Neural progenitor cell (in vitro differentiated cells): ENCODE measurements at regions not wholly inside any gene's neighbourhood (a gene's known extent, or its start where the extent isn't known, plus 50 kb on each side); places are given as distances from the start of the nearest gene placed in this dataset.

Source experiments
- EZH2 ChIP-seq: fragments of 200-600 bp; sonication (generic); IDR thresholded peaks from 2 replicates; pipeline ENCODE4 v1.6.1; 2017; ENCODE audit warnings: antibody characterized with exemption, mild to moderate bottlenecking, moderate library complexity
- EZH2phosphoT487 ChIP-seq: fragments of 200-600 bp; sonication (generic); IDR thresholded peaks from 2 replicates; pipeline ENCODE4 v1.6.1; 2017; ENCODE audit warnings: antibody characterized with exemption
- TF ChIP-seq, protein P1 (sequence below): fragments of 200-600 bp; sonication (generic); IDR thresholded peaks from 2 replicates; pipeline ENCODE4 v1.5.1; 2017; ENCODE audit warnings: antibody characterized with exemption, mild to moderate bottlenecking

GRCh38 chr5:123858938-123859337 is 347.0 kb downstream of the CSNK1G3 start:
- TF ChIP-seq EZH2phosphoT487 (no peak), EZH2 (no peak)
- TF ChIP-seq, protein P1, sequence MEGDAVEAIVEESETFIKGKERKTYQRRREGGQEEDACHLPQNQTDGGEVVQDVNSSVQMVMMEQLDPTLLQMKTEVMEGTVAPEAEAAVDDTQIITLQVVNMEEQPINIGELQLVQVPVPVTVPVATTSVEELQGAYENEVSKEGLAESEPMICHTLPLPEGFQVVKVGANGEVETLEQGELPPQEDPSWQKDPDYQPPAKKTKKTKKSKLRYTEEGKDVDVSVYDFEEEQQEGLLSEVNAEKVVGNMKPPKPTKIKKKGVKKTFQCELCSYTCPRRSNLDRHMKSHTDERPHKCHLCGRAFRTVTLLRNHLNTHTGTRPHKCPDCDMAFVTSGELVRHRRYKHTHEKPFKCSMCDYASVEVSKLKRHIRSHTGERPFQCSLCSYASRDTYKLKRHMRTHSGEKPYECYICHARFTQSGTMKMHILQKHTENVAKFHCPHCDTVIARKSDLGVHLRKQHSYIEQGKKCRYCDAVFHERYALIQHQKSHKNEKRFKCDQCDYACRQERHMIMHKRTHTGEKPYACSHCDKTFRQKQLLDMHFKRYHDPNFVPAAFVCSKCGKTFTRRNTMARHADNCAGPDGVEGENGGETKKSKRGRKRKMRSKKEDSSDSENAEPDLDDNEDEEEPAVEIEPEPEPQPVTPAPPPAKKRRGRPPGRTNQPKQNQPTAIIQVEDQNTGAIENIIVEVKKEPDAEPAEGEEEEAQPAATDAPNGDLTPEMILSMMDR = no peak
